ENCODE measurements at regions not wholly inside any gene's neighbourhood (a gene's known extent, or its start where the extent isn't known, plus 50 kb on each side); places are given as distances from the start of the nearest gene placed in this dataset.

DNA sequence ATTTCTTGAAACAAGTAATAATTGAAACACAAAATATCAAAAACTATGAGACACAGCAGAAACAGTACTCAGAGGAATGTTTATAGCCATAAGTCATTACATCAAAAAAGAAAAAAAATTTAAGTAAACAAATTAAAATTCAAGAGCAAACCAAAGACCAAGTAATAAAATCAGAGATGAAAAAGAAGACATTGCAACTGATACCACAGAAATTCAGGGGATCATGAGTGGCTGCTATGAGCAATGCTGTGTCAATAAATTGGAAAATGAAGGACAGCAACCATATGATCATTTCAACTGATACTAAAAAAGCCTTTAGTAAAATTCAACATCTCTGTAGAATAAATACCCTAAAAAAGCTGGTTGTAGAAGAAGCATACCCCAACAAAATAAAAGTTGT, 644.1 kb upstream of the BCHE start:
- TF ChIP-seq EZH2 (IDR thresholded peaks at IDR 0.05; ENCODE audit: borderline replicate concordance, low read depth, low read length, poor library complexity, severe bottlenecking) = no peak
- TF ChIP-seq, protein P1, sequence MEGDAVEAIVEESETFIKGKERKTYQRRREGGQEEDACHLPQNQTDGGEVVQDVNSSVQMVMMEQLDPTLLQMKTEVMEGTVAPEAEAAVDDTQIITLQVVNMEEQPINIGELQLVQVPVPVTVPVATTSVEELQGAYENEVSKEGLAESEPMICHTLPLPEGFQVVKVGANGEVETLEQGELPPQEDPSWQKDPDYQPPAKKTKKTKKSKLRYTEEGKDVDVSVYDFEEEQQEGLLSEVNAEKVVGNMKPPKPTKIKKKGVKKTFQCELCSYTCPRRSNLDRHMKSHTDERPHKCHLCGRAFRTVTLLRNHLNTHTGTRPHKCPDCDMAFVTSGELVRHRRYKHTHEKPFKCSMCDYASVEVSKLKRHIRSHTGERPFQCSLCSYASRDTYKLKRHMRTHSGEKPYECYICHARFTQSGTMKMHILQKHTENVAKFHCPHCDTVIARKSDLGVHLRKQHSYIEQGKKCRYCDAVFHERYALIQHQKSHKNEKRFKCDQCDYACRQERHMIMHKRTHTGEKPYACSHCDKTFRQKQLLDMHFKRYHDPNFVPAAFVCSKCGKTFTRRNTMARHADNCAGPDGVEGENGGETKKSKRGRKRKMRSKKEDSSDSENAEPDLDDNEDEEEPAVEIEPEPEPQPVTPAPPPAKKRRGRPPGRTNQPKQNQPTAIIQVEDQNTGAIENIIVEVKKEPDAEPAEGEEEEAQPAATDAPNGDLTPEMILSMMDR (conservative IDR thresholded peaks at IDR 0.05; ENCODE audit: low read depth, low read length) = no peak
- Histone ChIP-seq H3K4me1 (ENCODE audit: insufficient read depth, low read length, poor library complexity, severe bottlenecking) (no peaks in the 10 kb centered on the region), H3K36me3 (ENCODE audit: insufficient read depth, low read length, poor library complexity, severe bottlenecking) (no peaks in the 10 kb centered on the region), H3K4me3 (ENCODE audit: low read depth, low read length, poor library complexity, severe bottlenecking) (no peak overlapping the region), H3K27ac (ENCODE audit: low read depth, low read length, poor library complexity, severe bottlenecking) (no peak overlapping the region), H3K27me3 (replicated peaks; ENCODE audit: insufficient read depth, low read depth, low read length, poor library complexity) (no peaks in the 10 kb centered on the region), H3K9me3 (ENCODE audit: low read depth, low read length, poor library complexity, severe bottlenecking) (no peaks in the 10 kb centered on the region)
- ChIA-PET POLR2A (ENCODE audit: low non-redundant PET) (no interaction called here), CTCF (no interaction called here)
- DNase-seq (ENCODE audit: low spot score) = no peak
- intact Hi-C loops (cut with micrococcal nuclease; ENCODE audit: unreplicated experiment) = no loop called here
- BruUV-seq (replicated peaks) = no TSS peak

DNA sequence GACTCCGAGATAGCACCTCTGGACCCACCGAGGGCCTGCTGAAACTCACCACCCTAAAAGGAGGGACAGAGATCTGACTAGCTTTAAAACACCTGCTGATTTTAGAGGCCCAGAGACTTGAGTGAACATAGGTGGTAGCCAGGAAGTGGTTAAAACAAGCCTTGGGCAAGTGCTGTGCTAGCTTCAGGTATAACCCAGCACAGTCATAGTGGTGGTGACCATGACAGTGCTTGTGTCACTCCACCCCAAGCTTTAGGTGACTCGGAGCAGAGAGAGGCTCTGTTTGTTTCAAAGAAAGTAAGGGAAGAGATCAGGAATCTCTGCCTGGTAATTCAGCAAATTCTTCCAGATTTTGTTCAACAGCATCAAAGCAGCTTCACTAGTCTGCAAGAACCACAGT, 641.1 kb upstream of the BCHE start:
- Histone ChIP-seq H3K4me1 (ENCODE audit: insufficient read depth, low read length, poor library complexity, severe bottlenecking) (no peaks in the 10 kb centered on the region), H3K27me3 (replicated peaks; ENCODE audit: insufficient read depth, low read depth, low read length, poor library complexity) (no peaks in the 10 kb centered on the region), H3K27ac (ENCODE audit: low read depth, low read length, poor library complexity, severe bottlenecking) (no peak overlapping the region), H3K4me3 (ENCODE audit: low read depth, low read length, poor library complexity, severe bottlenecking) (no peak overlapping the region), H3K36me3 (ENCODE audit: insufficient read depth, low read length, poor library complexity, severe bottlenecking) (no peaks in the 10 kb centered on the region), H3K9me3 (ENCODE audit: low read depth, low read length, poor library complexity, severe bottlenecking) (no peaks in the 10 kb centered on the region)
- no peak for DNase-seq (ENCODE audit: low spot score)
- intact Hi-C loops (cut with micrococcal nuclease; ENCODE audit: unreplicated experiment) = no loop called here
- POLR2A ChIA-PET (ENCODE audit: low non-redundant PET) = no interaction called here
- CTCF ChIA-PET = no interaction called here
- BruUV-seq (replicated peaks) = no TSS peak
- TF ChIP-seq, protein P1 (conservative IDR thresholded peaks at IDR 0.05; ENCODE audit: low read depth, low read length) = no peak
- TF ChIP-seq EZH2 (IDR thresholded peaks at IDR 0.05; ENCODE audit: borderline replicate concordance, low read depth, low read length, poor library complexity, severe bottlenecking) = no peak

- Histone ChIP-seq H3K36me3 (ENCODE audit: insufficient read depth, low read length, poor library complexity, severe bottlenecking) (no peaks in the 10 kb centered on the region), H3K27ac (ENCODE audit: low read depth, low read length, poor library complexity, severe bottlenecking) (no peak overlapping the region), H3K4me1 (ENCODE audit: insufficient read depth, low read length, poor library complexity, severe bottlenecking) (no peaks in the 10 kb centered on the region), H3K9me3 (ENCODE audit: low read depth, low read length, poor library complexity, severe bottlenecking) (no peaks in the 10 kb centered on the region), H3K4me3 (ENCODE audit: low read depth, low read length, poor library complexity, severe bottlenecking) (no peak overlapping the region), H3K27me3 (replicated peaks; ENCODE audit: insufficient read depth, low read depth, low read length, poor library complexity) (no peaks in the 10 kb centered on the region)
- intact Hi-C loops (cut with micrococcal nuclease; ENCODE audit: unreplicated experiment) = no loop called here
- ChIA-PET POLR2A (ENCODE audit: low non-redundant PET) (no interaction called here), CTCF (no interaction called here)
- BruUV-seq (replicated peaks) = no TSS peak
- DNase-seq (ENCODE audit: low spot score) = no peak
- no peak for TF ChIP-seq EZH2 (IDR thresholded peaks at IDR 0.05; ENCODE audit: borderline replicate concordance, low read depth, low read length, poor library complexity, severe bottlenecking)
These were observed 636.3 kb upstream of the BCHE start for GRCh38 chr3:166473501-166473900.

GRCh38 chr3:166472015-166472414, 634.8 kb upstream of the BCHE start:
- no TSS peak for BruUV-seq (replicated peaks)
- DNase-seq (ENCODE audit: low spot score) = no peak
- intact Hi-C loops (cut with micrococcal nuclease; ENCODE audit: unreplicated experiment) = no loop called here
- TF ChIP-seq EZH2 (IDR thresholded peaks at IDR 0.05; ENCODE audit: borderline replicate concordance, low read depth, low read length, poor library complexity, severe bottlenecking) = no peak
- TF ChIP-seq, protein P1 (conservative IDR thresholded peaks at IDR 0.05; ENCODE audit: low read depth, low read length) = no peak
- no peaks in the 10 kb centered on the region for H3K4me1 ChIP-seq (ENCODE audit: insufficient read depth, low read length, poor library complexity, severe bottlenecking)
- no peaks in the 10 kb centered on the region for H3K36me3 ChIP-seq (ENCODE audit: insufficient read depth, low read length, poor library complexity, severe bottlenecking)
- POLR2A ChIA-PET (ENCODE audit: low non-redundant PET) = no interaction called here
- CTCF ChIA-PET = no interaction called here
- H3K9me3 ChIP-seq (ENCODE audit: low read depth, low read length, poor library complexity, severe bottlenecking) = no peaks in the 10 kb centered on the region
- H3K4me3 ChIP-seq (ENCODE audit: low read depth, low read length, poor library complexity, severe bottlenecking) = no peak overlapping the region
- H3K27me3 ChIP-seq (replicated peaks; ENCODE audit: insufficient read depth, low read depth, low read length, poor library complexity) = no peaks in the 10 kb centered on the region
- no peak overlapping the region for H3K27ac ChIP-seq (ENCODE audit: low read depth, low read length, poor library complexity, severe bottlenecking)

Data from A673 (cell line).